Left renal pelvis (tissue), 4 donors: ENCODE measurements at regions not wholly inside any gene's neighbourhood (a gene's known extent, or its start where the extent isn't known, plus 50 kb on each side); places are given as distances from the start of the nearest gene placed in this dataset.
A peak's percentile ranks its signal among the peaks of the same experiment; 100 is the strongest.

Experiments used
- DNase-seq, 4 donors: peaks; one replicate each; pipeline ENCODE4 v3.0.0-alpha.2; 2013; ENCODE audit warnings: low read depth in 4 of 4, low spot score in 3 of 4

- no peak for DNase-seq
These were observed 261.5 kb upstream of the TPM1 start for GRCh38 chr15:62781081-62781497.

GRCh38 chr15:62782071-62782841 lies 260.3 kb upstream of the TPM1 start:
- DNase-seq, result peak in 1 of 4 donors; percentile 61

- no peak for DNase-seq
These were observed 259.7 kb upstream of the TPM1 start for GRCh38 chr15:62782896-62783295.

- no peak for DNase-seq
These were observed 259.1 kb upstream of the TPM1 start for GRCh38 chr15:62783303-62783957.

GRCh38 chr15:62785881-62786828 lies 256.4 kb upstream of the TPM1 start:
- no peak for DNase-seq

- DNase-seq, result no peak
These were observed 255.1 kb upstream of the TPM1 start for GRCh38 chr15:62787401-62787800.

GRCh38 chr15:62788224-62788623 lies 254.3 kb upstream of the TPM1 start:
- DNase-seq, result no peak

- DNase-seq, result no peak
These were observed 252.0 kb upstream of the TPM1 start for GRCh38 chr15:62790546-62790945.

GRCh38 chr15:62791694-62792093 lies 250.9 kb upstream of the TPM1 start:
- no peak for DNase-seq

GRCh38 chr15:62792986-62793751 lies 249.4 kb upstream of the TPM1 start:
- no peak for DNase-seq

- DNase-seq, result no peak
These were observed 248.8 kb upstream of the TPM1 start for GRCh38 chr15:62793752-62794144.

GRCh38 chr15:62795171-62795570 lies 247.4 kb upstream of the TPM1 start:
- DNase-seq, result no peak

GRCh38 chr15:62795700-62796695 lies 246.5 kb upstream of the TPM1 start:
- DNase-seq, result no peak

- DNase-seq, result no peak
These were observed 245.4 kb upstream of the TPM1 start for GRCh38 chr15:62797171-62797570.

- no peak for DNase-seq
These were observed 244.0 kb upstream of the TPM1 start for GRCh38 chr15:62798536-62798935.

GRCh38 chr15:62799037-62799436 lies 243.5 kb upstream of the TPM1 start:
- DNase-seq, result no peak

GRCh38 chr15:62799919-62800318 lies 242.6 kb upstream of the TPM1 start:
- DNase-seq, result no peak

- no peak for DNase-seq
These were observed 239.9 kb upstream of the TPM1 start for GRCh38 chr15:62802612-62803011.

- no peak for DNase-seq
These were observed 238.6 kb upstream of the TPM1 start for GRCh38 chr15:62803856-62804400.
